BLaER1 treated with 17β-estradiol and CSF1 and Interleukin-3, amounts not matched to agents 10 nM and 100 nM (cell line): ENCODE measurements at regions not wholly inside any gene's neighbourhood (a gene's known extent, or its start where the extent isn't known, plus 50 kb on each side); places are given as distances from the start of the nearest gene placed in this dataset.

Source experiments
- H3K27ac ChIP-seq, 11 experiments: shearing (Covaris generic); formaldehyde crosslinking; 2 replicates each; pipeline ENCODE4 v1.8.1; 2022
- H3K27me3 ChIP-seq, 11 experiments: shearing (Covaris generic); formaldehyde crosslinking; 2 replicates each; pipeline ENCODE4 v1.8.1; 2022
- H3K36me3 ChIP-seq, 11 experiments: shearing (Covaris generic); formaldehyde crosslinking; 2 replicates each; pipeline ENCODE4 v1.8.1; 2022
- H3K4me1 ChIP-seq, 10 experiments: shearing (Covaris generic); formaldehyde crosslinking; 2 replicates each; pipeline ENCODE4 v1.8.1; 2022
- H3K4me2 ChIP-seq, 11 experiments: shearing (Covaris generic); formaldehyde crosslinking; 2 replicates each; pipeline ENCODE4 v1.8.1; 2022
- H3K4me3 ChIP-seq, 10 experiments: shearing (Covaris generic); formaldehyde crosslinking; 2 replicates each; pipeline ENCODE4 v1.8.1; 2022
- H3K9ac ChIP-seq, 11 experiments: shearing (Covaris generic); formaldehyde crosslinking; 2 replicates each; pipeline ENCODE4 v1.8.1; 2022
- H3K9me3 ChIP-seq, 11 experiments: shearing (Covaris generic); formaldehyde crosslinking; replicated peaks in 1 of 11; 2 replicates each; pipeline ENCODE4 v1.8.1; 2022
- H4K20me1 ChIP-seq, 11 experiments: shearing (Covaris generic); formaldehyde crosslinking; 2 replicates each; pipeline ENCODE4 v1.8.1; 2022
- Cebpa-rat ChIP-seq, 11 experiments: shearing (Covaris generic); IDR thresholded peaks; 2 replicates each; pipeline ENCODE4 v1.8.1; 2022

- Histone ChIP-seq H3K4me2 (no peak overlapping the region), H3K27me3 (no peaks in the 10 kb centered on the region), H4K20me1 (no peaks in the 10 kb centered on the region), H3K27ac (no peak overlapping the region), H3K9me3 (no peaks in the 10 kb centered on the region), H3K36me3 (no peaks in the 10 kb centered on the region), H3K4me3 (no peak overlapping the region), H3K4me1 (no peaks in the 10 kb centered on the region), H3K9ac (no peak overlapping the region)
- no peak for TF ChIP-seq Cebpa-rat (IDR thresholded peaks at IDR 0.05)
Observed at GRCh38 chr15:96262549-96263489, 67.7 kb upstream of the NR2F2 start.

- no peak overlapping the region for H3K4me2 ChIP-seq
- H3K9ac ChIP-seq, result no peak overlapping the region
- H4K20me1 ChIP-seq, result no peaks in the 10 kb centered on the region
- H3K4me1 ChIP-seq, result no peaks in the 10 kb centered on the region
- H3K36me3 ChIP-seq, result no peaks in the 10 kb centered on the region
- no peaks in the 10 kb centered on the region for H3K9me3 ChIP-seq
- no peak overlapping the region for H3K27ac ChIP-seq
- no peak for TF ChIP-seq Cebpa-rat (IDR thresholded peaks at IDR 0.05)
- H3K27me3 ChIP-seq, result no peaks in the 10 kb centered on the region
- no peak overlapping the region for H3K4me3 ChIP-seq
Observed at GRCh38 chr15:96264351-96264798, 66.1 kb upstream of the NR2F2 start.

DNA sequence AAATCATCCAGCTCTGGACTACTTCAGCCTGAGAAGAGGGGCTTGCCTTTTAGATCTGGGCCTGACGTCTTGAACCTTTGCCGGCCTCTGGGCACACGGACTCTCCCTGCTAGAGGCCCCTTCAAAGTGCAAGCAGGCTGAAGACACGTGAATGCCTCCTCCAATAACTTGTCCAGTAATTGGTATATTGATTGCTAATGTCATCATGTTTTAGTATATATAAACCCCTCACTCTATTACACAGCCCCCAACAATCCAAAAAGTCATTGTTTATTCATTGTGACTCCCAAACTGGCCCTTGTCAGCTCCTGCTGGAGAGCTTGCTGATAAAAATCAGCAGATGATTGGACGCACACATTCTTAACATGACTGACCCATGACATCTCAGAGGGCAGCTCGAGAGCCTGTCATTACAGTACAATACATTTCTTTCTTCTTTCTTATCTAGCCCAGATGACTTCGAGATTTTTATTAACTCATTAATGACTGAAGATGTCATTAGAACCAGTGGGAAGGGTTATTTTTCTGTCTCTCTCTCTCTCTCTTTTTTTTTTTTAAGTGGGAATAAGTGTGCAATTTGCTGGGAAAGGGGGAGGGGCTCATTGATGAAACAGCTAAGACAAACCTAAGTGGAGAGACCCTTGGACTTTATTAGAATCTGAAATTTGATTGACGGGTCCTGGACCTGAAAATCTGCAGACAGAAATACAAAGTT lies 65.5 kb upstream of the NR2F2 start:
- no peaks in the 10 kb centered on the region for H4K20me1 ChIP-seq
- H3K4me2 ChIP-seq, result no peak overlapping the region
- no peaks in the 10 kb centered on the region for H3K36me3 ChIP-seq
- H3K27me3 ChIP-seq, result no peaks in the 10 kb centered on the region
- no peaks in the 10 kb centered on the region for H3K4me1 ChIP-seq
- H3K4me3 ChIP-seq, result no peak overlapping the region
- no peaks in the 10 kb centered on the region for H3K9me3 ChIP-seq
- H3K9ac ChIP-seq, result no peak overlapping the region
- TF ChIP-seq Cebpa-rat (IDR thresholded peaks at IDR 0.05), result no peak
- H3K27ac ChIP-seq, result no peak overlapping the region

DNA sequence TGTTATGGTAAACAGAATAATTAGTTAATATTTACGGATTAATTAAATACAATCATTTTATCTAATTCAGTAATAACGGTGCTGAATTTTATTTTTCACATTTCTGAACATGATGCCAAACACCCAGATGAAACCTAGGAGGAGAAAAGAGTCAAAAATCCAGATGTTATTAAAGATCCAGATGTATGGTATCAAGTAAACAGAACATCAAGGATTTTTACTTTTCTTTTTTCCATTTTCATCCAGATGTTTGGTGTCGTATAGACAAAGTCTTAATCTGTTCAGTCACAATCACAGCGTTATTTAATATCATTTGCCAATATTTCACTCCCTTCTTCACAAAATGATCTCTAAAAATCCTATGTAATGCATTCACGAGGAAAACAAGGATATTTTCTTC lies 64.0 kb upstream of the NR2F2 start:
- TF ChIP-seq Cebpa-rat (IDR thresholded peaks at IDR 0.05), result no peak
- no peaks in the 10 kb centered on the region for H3K4me1 ChIP-seq
- no peaks in the 10 kb centered on the region for H4K20me1 ChIP-seq
- H3K9me3 ChIP-seq, result no peaks in the 10 kb centered on the region
- H3K27ac ChIP-seq, result no peak overlapping the region
- H3K4me2 ChIP-seq, result no peak overlapping the region
- H3K27me3 ChIP-seq, result no peaks in the 10 kb centered on the region
- no peak overlapping the region for H3K9ac ChIP-seq
- H3K4me3 ChIP-seq, result no peak overlapping the region
- H3K36me3 ChIP-seq, result no peaks in the 10 kb centered on the region

DNA sequence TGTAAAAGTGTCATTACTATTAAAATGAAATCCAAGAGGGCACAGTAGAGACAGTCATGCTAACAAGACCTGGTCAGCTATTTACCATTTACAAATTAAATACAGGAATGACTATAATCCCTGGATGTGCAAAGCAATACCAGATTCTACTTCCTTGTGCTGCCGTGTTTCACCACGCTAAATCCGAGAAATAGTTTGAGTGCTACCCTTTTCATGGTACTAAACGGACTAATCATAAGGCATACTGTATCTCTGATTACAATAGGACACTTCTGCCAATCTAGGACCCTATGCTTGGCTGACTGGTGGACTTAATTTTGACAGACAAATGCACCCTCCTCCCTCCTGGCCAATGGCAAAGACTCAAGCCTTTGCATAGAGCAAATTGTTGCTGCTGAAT lies 63.0 kb upstream of the NR2F2 start:
- no peaks in the 10 kb centered on the region for H3K36me3 ChIP-seq
- no peak overlapping the region for H3K27ac ChIP-seq
- H3K27me3 ChIP-seq, result no peaks in the 10 kb centered on the region
- no peak overlapping the region for H3K9ac ChIP-seq
- no peak for TF ChIP-seq Cebpa-rat (IDR thresholded peaks at IDR 0.05)
- H3K4me2 ChIP-seq, result no peak overlapping the region
- no peaks in the 10 kb centered on the region for H3K4me1 ChIP-seq
- no peaks in the 10 kb centered on the region for H4K20me1 ChIP-seq
- no peaks in the 10 kb centered on the region for H3K9me3 ChIP-seq
- H3K4me3 ChIP-seq, result no peak overlapping the region

DNA sequence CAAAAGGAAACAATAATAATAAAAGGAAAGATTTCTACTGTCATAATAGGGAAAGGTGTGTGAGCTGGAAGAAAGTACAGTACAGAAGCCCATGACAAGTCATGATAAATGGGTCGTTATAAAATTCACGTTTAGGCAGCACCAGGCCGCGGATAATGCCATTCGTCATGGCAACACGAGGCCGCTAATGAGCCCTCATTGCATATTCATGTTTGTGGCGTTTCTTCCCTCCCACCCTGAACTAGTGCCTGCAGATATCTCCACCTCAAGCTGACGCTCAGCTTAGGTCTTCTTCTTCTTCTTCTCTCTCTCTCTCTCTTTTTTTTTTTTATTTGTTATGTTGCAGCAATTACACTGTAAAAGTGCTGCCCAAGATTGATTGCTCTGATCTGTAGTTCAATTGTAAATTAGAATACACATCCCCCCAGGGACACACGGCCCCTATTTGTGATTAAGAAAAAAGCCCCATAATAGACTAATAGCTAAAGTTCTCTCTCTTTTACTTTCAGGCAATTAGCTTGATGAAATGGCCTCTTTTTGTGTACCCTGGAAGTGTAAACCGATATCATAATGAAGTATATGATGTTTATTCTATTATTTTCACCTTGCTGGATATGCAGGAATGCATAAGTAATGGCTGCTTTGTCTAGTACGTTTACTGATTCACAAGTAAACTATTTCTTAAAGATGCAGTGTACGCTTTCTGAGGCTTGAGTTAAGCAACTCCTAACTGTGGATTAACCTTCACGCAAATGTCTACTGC lies 61.9 kb upstream of the NR2F2 start:
- Histone ChIP-seq H3K36me3 (no peaks in the 10 kb centered on the region), H3K9me3 (no peaks in the 10 kb centered on the region), H3K27me3 (no peaks in the 10 kb centered on the region), H4K20me1 (no peaks in the 10 kb centered on the region), H3K27ac (no peak overlapping the region), H3K9ac (no peak overlapping the region), H3K4me1 (no peaks in the 10 kb centered on the region), H3K4me3 (no peak overlapping the region), H3K4me2 (no peak overlapping the region)
- no peak for TF ChIP-seq Cebpa-rat (IDR thresholded peaks at IDR 0.05)

- H4K20me1 ChIP-seq, result no peaks in the 10 kb centered on the region
- H3K4me3 ChIP-seq, result no peak overlapping the region
- H3K9me3 ChIP-seq, result no peaks in the 10 kb centered on the region
- H3K9ac ChIP-seq, result no peak overlapping the region
- no peaks in the 10 kb centered on the region for H3K27me3 ChIP-seq
- no peaks in the 10 kb centered on the region for H3K36me3 ChIP-seq
- no peak overlapping the region for H3K4me2 ChIP-seq
- no peak for TF ChIP-seq Cebpa-rat (IDR thresholded peaks at IDR 0.05)
- no peaks in the 10 kb centered on the region for H3K4me1 ChIP-seq
- H3K27ac ChIP-seq, result no peak overlapping the region
Observed at GRCh38 chr15:96270581-96271172, 59.8 kb upstream of the NR2F2 start.

DNA sequence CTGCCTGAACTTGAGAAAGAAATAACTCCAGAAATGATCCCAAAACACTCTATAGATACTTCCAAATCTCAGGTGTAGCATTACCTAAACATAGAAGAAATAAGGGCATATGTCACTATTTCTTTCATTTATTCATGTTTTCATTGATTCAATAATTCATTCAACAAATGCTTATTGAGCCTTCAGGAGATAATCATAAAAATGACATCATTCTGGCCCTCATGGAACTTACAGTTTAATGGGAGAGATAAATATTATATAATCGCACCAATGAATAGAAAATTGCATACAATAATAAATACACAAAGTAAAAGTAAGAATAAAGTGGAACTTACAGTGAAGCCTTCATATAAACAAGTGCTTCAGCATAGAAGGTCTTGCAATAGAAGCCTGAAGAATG lies 58.1 kb upstream of the NR2F2 start:
- Histone ChIP-seq H3K36me3 (no peaks in the 10 kb centered on the region), H3K27me3 (no peaks in the 10 kb centered on the region), H3K9ac (no peak overlapping the region), H3K27ac (no peak overlapping the region), H3K4me3 (no peak overlapping the region), H3K4me1 (no peaks in the 10 kb centered on the region), H3K9me3 (no peaks in the 10 kb centered on the region), H4K20me1 (no peaks in the 10 kb centered on the region; a peak in 1 of 22 replicates), H3K4me2 (no peak overlapping the region)
- TF ChIP-seq Cebpa-rat (IDR thresholded peaks at IDR 0.05), result no peak
